ENCODE measurements at regions not wholly inside any gene's neighbourhood (a gene's known extent, or its start where the extent isn't known, plus 50 kb on each side); places are given as distances from the start of the nearest gene placed in this dataset.

GRCh38 chr1:58903514-58904298 is 119.9 kb upstream of the JUN start:
- peak in 2 of 5 experiments; percentile 32 to 55 for TF ChIP-seq CTCF (IDR thresholded peaks at IDR 0.05)
- TF ChIP-seq POLR2A (IDR thresholded peaks at IDR 0.05), result peak; percentile 87 to 93

All from tibial nerve (tissue), 3 donors.